Retinal pigment epithelial cell (primary cell): ENCODE measurements at regions not wholly inside any gene's neighbourhood (a gene's known extent, or its start where the extent isn't known, plus 50 kb on each side); places are given as distances from the start of the nearest gene placed in this dataset.

Experiments used
- DNase-seq: peaks from one replicate; pipeline ENCODE4 v3.0.0-alpha.2; 2010; ENCODE audit warnings: low read depth
- H3K4me3 ChIP-seq: 2 replicates; pipeline ENCODE4 v1.5.1; 2011; ENCODE audit warnings: mild to moderate bottlenecking, low read length, control low read depth, moderate library complexity
- CTCF ChIP-seq: conservative IDR thresholded peaks from 2 replicates; pipeline ENCODE4 v1.5.1; 2011; ENCODE audit warnings: low read depth, low read length, control low read depth, inconsistent platforms

GRCh38 chr3:84096188-84096587, 862.6 kb upstream of the CADM2 start:
- no peak for TF ChIP-seq CTCF
- no peak for DNase-seq
- H3K4me3 ChIP-seq = no peak overlapping the region

- H3K4me3 ChIP-seq = no peak overlapping the region
- DNase-seq = no peak
- TF ChIP-seq CTCF = no peak
These were observed 857.9 kb upstream of the CADM2 start for GRCh38 chr3:84100861-84101260.

- TF ChIP-seq CTCF = no peak
- peak; percentile 87 for DNase-seq
- H3K4me3 ChIP-seq = no peak overlapping the region
These were observed 850.3 kb upstream of the CADM2 start for GRCh38 chr3:84108442-84108971.

GRCh38 chr3:84109911-84110310, 848.9 kb upstream of the CADM2 start:
- no peak overlapping the region for H3K4me3 ChIP-seq
- no peak for TF ChIP-seq CTCF
- DNase-seq = peak; percentile 47

GRCh38 chr3:84110787-84111186, 848.0 kb upstream of the CADM2 start:
- no peak overlapping the region for H3K4me3 ChIP-seq
- TF ChIP-seq CTCF = no peak
- DNase-seq = no peak

GRCh38 chr3:84125201-84125721, 833.5 kb upstream of the CADM2 start:
- H3K4me3 ChIP-seq = no peak overlapping the region
- no peak for TF ChIP-seq CTCF
- no peak for DNase-seq

GRCh38 chr3:84125760-84126159, 833.0 kb upstream of the CADM2 start:
- H3K4me3 ChIP-seq = no peak overlapping the region
- no peak for TF ChIP-seq CTCF
- DNase-seq = no peak
